K562 (cell line): ENCODE measurements at regions not wholly inside any gene's neighbourhood (a gene's known extent, or its start where the extent isn't known, plus 50 kb on each side); places are given as distances from the start of the nearest gene placed in this dataset.

ENCODE experiments used
- CBX5 ChIP-seq: IDR thresholded peaks from 2 replicates; pipeline ENCODE4 v1.6.1; 2014; ENCODE audit warnings: low read depth, borderline replicate concordance
- JUNB ChIP-seq: fragments of 450-650 bp; formaldehyde crosslinking; conservative IDR thresholded peaks from 2 replicates; pipeline ENCODE4 v1.4.0; 2020; ENCODE audit warnings: mild to moderate bottlenecking
- KDM1A ChIP-seq, 2 experiments: fragments of 450-650 bp; IDR thresholded peaks; 2 replicates each; pipeline ENCODE4 v1.6.1; 2016; ENCODE audit warnings: mild to moderate bottlenecking in 2 of 2
- LCOR ChIP-seq: sonication (generic); formaldehyde crosslinking; IDR thresholded peaks from 2 replicates; pipeline ENCODE4 v1.8.0; 2022; ENCODE audit warnings: mild to moderate bottlenecking, missing genetic modification reagents
- NCOR1 ChIP-seq: fragments of 450-650 bp; IDR thresholded peaks from 2 replicates; pipeline ENCODE4 v1.6.1; 2016; ENCODE audit warnings: mild to moderate bottlenecking, moderate library complexity
- PHTF2 ChIP-seq: fragments of 250-450 bp; sonication (Bioruptor Pico); IDR thresholded peaks from 2 replicates; pipeline ENCODE4 v1.5.0; 2021; ENCODE audit warnings: mild to moderate bottlenecking
- TEAD1 ChIP-seq, 2 experiments: fragments of 450-650 bp in 1 of 2; sonication (generic) in 1 of 2; formaldehyde crosslinking; IDR thresholded peaks; 2 replicates each; pipeline versions ENCODE4 v1.4.0 to v1.8.0; 2020 to 2022; ENCODE audit warnings: mild to moderate bottlenecking in 2 of 2, missing genetic modification reagents in 1 of 2
- ZC3H4 ChIP-seq: sonication (generic); formaldehyde crosslinking; IDR thresholded peaks from 2 replicates; pipeline ENCODE4 v1.9.0; 2021; ENCODE audit warnings: missing genetic modification reagents, borderline replicate concordance
- TF ChIP-seq, protein P1 (sequence below): fragments of 450-650 bp; IDR thresholded peaks from 2 replicates; pipeline ENCODE4 v1.6.1; 2016; ENCODE audit warnings: mild to moderate bottlenecking, moderate library complexity
- TF ChIP-seq, protein P2 (sequence below): fragments of 250-450 bp; sonication (Bioruptor Pico); IDR thresholded peaks from 2 replicates; pipeline ENCODE4 v1.5.0; 2021
- TF ChIP-seq, protein P3 (sequence below): fragments of 250-450 bp; sonication (Bioruptor Pico); IDR thresholded peaks from 2 replicates; pipeline ENCODE4 v1.4.0; 2020; ENCODE audit warnings: mild to moderate bottlenecking, moderate library complexity

DNA sequence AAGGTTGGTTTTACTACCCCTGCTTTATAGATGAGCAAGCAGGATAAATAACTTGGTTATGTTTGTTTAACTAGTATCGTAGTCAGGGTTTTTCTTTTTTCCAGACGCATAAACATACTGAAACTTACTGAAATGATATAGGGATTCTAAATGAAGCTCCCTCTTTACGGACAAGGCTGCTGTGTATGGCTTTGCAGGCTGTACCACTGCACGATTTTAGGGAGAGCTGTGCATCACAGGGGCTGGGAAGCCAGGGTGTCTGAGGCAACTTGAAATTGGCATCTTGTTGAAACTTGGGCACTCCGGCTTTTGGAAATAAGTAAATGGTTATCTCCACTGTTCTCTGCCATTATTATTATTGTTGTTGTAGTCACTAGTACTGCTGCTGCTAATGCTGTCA is 218.1 kb upstream of the CDH8 start (continued):
- TF ChIP-seq, protein P1, sequence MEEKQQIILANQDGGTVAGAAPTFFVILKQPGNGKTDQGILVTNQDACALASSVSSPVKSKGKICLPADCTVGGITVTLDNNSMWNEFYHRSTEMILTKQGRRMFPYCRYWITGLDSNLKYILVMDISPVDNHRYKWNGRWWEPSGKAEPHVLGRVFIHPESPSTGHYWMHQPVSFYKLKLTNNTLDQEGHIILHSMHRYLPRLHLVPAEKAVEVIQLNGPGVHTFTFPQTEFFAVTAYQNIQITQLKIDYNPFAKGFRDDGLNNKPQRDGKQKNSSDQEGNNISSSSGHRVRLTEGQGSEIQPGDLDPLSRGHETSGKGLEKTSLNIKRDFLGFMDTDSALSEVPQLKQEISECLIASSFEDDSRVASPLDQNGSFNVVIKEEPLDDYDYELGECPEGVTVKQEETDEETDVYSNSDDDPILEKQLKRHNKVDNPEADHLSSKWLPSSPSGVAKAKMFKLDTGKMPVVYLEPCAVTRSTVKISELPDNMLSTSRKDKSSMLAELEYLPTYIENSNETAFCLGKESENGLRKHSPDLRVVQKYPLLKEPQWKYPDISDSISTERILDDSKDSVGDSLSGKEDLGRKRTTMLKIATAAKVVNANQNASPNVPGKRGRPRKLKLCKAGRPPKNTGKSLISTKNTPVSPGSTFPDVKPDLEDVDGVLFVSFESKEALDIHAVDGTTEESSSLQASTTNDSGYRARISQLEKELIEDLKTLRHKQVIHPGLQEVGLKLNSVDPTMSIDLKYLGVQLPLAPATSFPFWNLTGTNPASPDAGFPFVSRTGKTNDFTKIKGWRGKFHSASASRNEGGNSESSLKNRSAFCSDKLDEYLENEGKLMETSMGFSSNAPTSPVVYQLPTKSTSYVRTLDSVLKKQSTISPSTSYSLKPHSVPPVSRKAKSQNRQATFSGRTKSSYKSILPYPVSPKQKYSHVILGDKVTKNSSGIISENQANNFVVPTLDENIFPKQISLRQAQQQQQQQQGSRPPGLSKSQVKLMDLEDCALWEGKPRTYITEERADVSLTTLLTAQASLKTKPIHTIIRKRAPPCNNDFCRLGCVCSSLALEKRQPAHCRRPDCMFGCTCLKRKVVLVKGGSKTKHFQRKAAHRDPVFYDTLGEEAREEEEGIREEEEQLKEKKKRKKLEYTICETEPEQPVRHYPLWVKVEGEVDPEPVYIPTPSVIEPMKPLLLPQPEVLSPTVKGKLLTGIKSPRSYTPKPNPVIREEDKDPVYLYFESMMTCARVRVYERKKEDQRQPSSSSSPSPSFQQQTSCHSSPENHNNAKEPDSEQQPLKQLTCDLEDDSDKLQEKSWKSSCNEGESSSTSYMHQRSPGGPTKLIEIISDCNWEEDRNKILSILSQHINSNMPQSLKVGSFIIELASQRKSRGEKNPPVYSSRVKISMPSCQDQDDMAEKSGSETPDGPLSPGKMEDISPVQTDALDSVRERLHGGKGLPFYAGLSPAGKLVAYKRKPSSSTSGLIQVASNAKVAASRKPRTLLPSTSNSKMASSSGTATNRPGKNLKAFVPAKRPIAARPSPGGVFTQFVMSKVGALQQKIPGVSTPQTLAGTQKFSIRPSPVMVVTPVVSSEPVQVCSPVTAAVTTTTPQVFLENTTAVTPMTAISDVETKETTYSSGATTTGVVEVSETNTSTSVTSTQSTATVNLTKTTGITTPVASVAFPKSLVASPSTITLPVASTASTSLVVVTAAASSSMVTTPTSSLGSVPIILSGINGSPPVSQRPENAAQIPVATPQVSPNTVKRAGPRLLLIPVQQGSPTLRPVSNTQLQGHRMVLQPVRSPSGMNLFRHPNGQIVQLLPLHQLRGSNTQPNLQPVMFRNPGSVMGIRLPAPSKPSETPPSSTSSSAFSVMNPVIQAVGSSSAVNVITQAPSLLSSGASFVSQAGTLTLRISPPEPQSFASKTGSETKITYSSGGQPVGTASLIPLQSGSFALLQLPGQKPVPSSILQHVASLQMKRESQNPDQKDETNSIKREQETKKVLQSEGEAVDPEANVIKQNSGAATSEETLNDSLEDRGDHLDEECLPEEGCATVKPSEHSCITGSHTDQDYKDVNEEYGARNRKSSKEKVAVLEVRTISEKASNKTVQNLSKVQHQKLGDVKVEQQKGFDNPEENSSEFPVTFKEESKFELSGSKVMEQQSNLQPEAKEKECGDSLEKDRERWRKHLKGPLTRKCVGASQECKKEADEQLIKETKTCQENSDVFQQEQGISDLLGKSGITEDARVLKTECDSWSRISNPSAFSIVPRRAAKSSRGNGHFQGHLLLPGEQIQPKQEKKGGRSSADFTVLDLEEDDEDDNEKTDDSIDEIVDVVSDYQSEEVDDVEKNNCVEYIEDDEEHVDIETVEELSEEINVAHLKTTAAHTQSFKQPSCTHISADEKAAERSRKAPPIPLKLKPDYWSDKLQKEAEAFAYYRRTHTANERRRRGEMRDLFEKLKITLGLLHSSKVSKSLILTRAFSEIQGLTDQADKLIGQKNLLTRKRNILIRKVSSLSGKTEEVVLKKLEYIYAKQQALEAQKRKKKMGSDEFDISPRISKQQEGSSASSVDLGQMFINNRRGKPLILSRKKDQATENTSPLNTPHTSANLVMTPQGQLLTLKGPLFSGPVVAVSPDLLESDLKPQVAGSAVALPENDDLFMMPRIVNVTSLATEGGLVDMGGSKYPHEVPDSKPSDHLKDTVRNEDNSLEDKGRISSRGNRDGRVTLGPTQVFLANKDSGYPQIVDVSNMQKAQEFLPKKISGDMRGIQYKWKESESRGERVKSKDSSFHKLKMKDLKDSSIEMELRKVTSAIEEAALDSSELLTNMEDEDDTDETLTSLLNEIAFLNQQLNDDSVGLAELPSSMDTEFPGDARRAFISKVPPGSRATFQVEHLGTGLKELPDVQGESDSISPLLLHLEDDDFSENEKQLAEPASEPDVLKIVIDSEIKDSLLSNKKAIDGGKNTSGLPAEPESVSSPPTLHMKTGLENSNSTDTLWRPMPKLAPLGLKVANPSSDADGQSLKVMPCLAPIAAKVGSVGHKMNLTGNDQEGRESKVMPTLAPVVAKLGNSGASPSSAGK = no peak
- TF ChIP-seq KDM1A (IDR thresholded peaks at IDR 0.05) (no peak), JUNB (CRISPR knock-in tag) (no peak), ZC3H4 (CRISPR knock-in tag) (no peak), NCOR1 (no peak), TEAD1 (CRISPR knock-in tag; IDR thresholded peaks at IDR 0.05) (no peak), PHTF2 (CRISPR knock-in tag) (no peak), LCOR (no peak), CBX5 (no peak)
- TF ChIP-seq, protein P2, sequence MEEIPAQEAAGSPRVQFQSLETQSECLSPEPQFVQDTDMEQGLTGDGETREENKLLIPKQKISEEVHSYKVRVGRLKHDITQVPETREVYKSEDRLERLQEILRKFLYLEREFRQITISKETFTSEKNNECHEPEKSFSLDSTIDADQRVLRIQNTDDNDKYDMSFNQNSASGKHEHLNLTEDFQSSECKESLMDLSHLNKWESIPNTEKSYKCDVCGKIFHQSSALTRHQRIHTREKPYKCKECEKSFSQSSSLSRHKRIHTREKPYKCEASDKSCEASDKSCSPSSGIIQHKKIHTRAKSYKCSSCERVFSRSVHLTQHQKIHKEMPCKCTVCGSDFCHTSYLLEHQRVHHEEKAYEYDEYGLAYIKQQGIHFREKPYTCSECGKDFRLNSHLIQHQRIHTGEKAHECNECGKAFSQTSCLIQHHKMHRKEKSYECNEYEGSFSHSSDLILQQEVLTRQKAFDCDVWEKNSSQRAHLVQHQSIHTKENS (CRISPR knock-in tag) = no peak
- TF ChIP-seq, protein P3, sequence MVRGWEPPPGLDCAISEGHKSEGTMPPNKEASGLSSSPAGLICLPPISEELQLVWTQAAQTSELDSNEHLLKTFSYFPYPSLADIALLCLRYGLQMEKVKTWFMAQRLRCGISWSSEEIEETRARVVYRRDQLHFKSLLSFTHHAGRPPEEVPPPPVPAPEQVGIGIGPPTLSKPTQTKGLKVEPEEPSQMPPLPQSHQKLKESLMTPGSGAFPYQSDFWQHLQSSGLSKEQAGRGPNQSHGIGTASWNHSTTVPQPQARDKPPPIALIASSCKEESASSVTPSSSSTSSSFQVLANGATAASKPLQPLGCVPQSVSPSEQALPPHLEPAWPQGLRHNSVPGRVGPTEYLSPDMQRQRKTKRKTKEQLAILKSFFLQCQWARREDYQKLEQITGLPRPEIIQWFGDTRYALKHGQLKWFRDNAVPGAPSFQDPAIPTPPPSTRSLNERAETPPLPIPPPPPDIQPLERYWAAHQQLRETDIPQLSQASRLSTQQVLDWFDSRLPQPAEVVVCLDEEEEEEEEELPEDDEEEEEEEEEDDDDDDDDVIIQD (CRISPR knock-in tag) = no peak
